CD14-positive monocyte (primary cell): ENCODE measurements at regions not wholly inside any gene's neighbourhood (a gene's known extent, or its start where the extent isn't known, plus 50 kb on each side); places are given as distances from the start of the nearest gene placed in this dataset.
"Not testable (repeated sequence)": the region's sequence is repeated elsewhere in the genome, so short reads cannot be mapped to it uniquely, and the experiment has no call there.

Experiments
- DNase-seq, 3 donors: peaks; one replicate each; pipeline ENCODE4 v3.0.0-alpha.2; 2011 to 2022
- H2AFZ ChIP-seq: 2 replicates; pipeline ENCODE4 v1.6.0; 2012; ENCODE audit warnings: mild to moderate bottlenecking, low read depth, low read length, inconsistent platforms; ENCODE audit not compliant: insufficient read depth, poor library complexity, severe bottlenecking
- H3K27ac ChIP-seq, 2 donors: 1 replicate in 1 of 2; 2 replicates in 1 of 2; pipeline ENCODE4 v1.5.1; 2012 to 2013; ENCODE audit warnings: low read length in 2 of 2, control low read depth in 1 of 2, inconsistent platforms in 1 of 2, low read depth in 1 of 2, mild to moderate bottlenecking in 1 of 2
- H3K27me3 ChIP-seq, 2 donors: one replicate each; pipeline versions ENCODE4 v1.6.0 to v1.6.1; 2011 to 2013; ENCODE audit warnings: low read length in 2 of 2; ENCODE audit not compliant: control insufficient read depth in 2 of 2, insufficient read depth in 2 of 2
- H3K36me3 ChIP-seq, 2 donors: replicated peaks in 1 of 2; 1 replicate in 1 of 2; 2 replicates in 1 of 2; pipeline versions ENCODE4 v1.5.1 to v1.6.1; 2012 to 2013; ENCODE audit warnings: low read length in 2 of 2, control low read depth in 1 of 2, inconsistent platforms in 1 of 2, mild to moderate bottlenecking in 1 of 2; ENCODE audit not compliant: insufficient read depth in 2 of 2, control insufficient read depth in 1 of 2
- H3K4me1 ChIP-seq, 2 donors: 1 replicate in 1 of 2; 2 replicates in 1 of 2; pipeline versions ENCODE4 v1.5.1 to v1.6.1; 2012 to 2013; ENCODE audit warnings: low read length in 2 of 2, control low read depth in 1 of 2, inconsistent platforms in 1 of 2, mild to moderate bottlenecking in 1 of 2, moderate library complexity in 1 of 2; ENCODE audit not compliant: insufficient read depth in 2 of 2, control insufficient read depth in 1 of 2
- H3K4me2 ChIP-seq: replicated peaks from 2 replicates; pipeline ENCODE3; 2012; ENCODE audit warnings: low read length, moderate library complexity, mild to moderate bottlenecking; ENCODE audit not compliant: poor library complexity, severe bottlenecking; ENCODE audit errors: extremely low read depth
- H3K4me3 ChIP-seq, 3 experiments: fragments of 200-600 bp in 1 of 3; sonication (generic) in 1 of 3; replicated peaks in 1 of 3; 1 replicate in 2 of 3; 2 replicates in 1 of 3; pipeline ENCODE4 v1.5.1; 2011 to 2013; ENCODE audit warnings: low read length in 3 of 3, mild to moderate bottlenecking in 3 of 3, control low read depth in 2 of 3, low read depth in 2 of 3, inconsistent platforms in 1 of 3, moderate library complexity in 1 of 3
- H3K79me2 ChIP-seq: 2 replicates; pipeline ENCODE4 v1.6.0; 2012; ENCODE audit warnings: mild to moderate bottlenecking, control low read depth, inconsistent platforms, low read length, moderate library complexity; ENCODE audit not compliant: insufficient read depth
- H3K9ac ChIP-seq: 2 replicates; pipeline ENCODE4 v1.6.0; 2017; ENCODE audit warnings: low read length, mild to moderate bottlenecking; ENCODE audit not compliant: insufficient read depth, poor library complexity, severe bottlenecking
- H3K9me3 ChIP-seq, 2 donors: replicated peaks in 1 of 2; 1 replicate in 1 of 2; 2 replicates in 1 of 2; pipeline versions ENCODE4 v1.5.1 to v1.6.1; 2012 to 2013; ENCODE audit warnings: low read length in 2 of 2, control low read depth in 1 of 2; ENCODE audit not compliant: control insufficient read depth in 1 of 2, insufficient read depth in 1 of 2
- H4K20me1 ChIP-seq: 2 replicates; pipeline ENCODE4 v1.6.0; 2012; ENCODE audit warnings: mild to moderate bottlenecking, low read length, control low read depth, moderate library complexity; ENCODE audit not compliant: insufficient read depth
- H3K27ac Mint-ChIP-seq, 7 donors: one replicate each; pipeline ENCODE4 v1.8.0; 2020; ENCODE audit warnings: mild to moderate bottlenecking in 7 of 7, mixed read lengths in 7 of 7, moderate library complexity in 6 of 7, inconsistent platforms in 2 of 7
- H3K27me3 Mint-ChIP-seq, 3 donors: one replicate each; pipeline ENCODE4 v1.8.0; 2021 to 2022; ENCODE audit warnings: low read depth in 3 of 3, mild to moderate bottlenecking in 3 of 3, mixed read lengths in 3 of 3, moderate library complexity in 3 of 3, inconsistent platforms in 1 of 3
- H3K36me3 Mint-ChIP-seq, 2 donors: one replicate each; pipeline ENCODE4 v1.8.0; 2020; ENCODE audit warnings: mixed read lengths in 2 of 2, inconsistent platforms in 1 of 2, mild to moderate bottlenecking in 1 of 2
- H3K4me1 Mint-ChIP-seq: one replicate; pipeline ENCODE4 v1.8.0; 2020; ENCODE audit warnings: mild to moderate bottlenecking, mixed read lengths
- H3K4me3 Mint-ChIP-seq, 2 donors: one replicate each; pipeline ENCODE4 v1.8.0; 2020; ENCODE audit warnings: mild to moderate bottlenecking in 2 of 2, mixed read lengths in 2 of 2, moderate library complexity in 1 of 2
- H3K9me3 Mint-ChIP-seq, 7 donors: one replicate each; pipeline ENCODE4 v1.8.0; 2020 to 2022; ENCODE audit warnings: mixed read lengths in 7 of 7, mild to moderate bottlenecking in 6 of 7, moderate library complexity in 6 of 7, inconsistent platforms in 2 of 7
- CTCF ChIP-seq: fragments of 200-600 bp; IDR thresholded peaks from one replicate; pipeline ENCODE4 v1.8.0; 2022; ENCODE audit warnings: antibody characterized with exemption, mild to moderate bottlenecking
- WGBS: methylation state at CpG from one replicate; pipeline ENCODE4 v1.1.5; 2013; ENCODE audit warnings: missing lambda C conversion rate; ENCODE audit not compliant: insufficient coverage; 5-methylcytosine and 5-hydroxymethylcytosine counted together
- intact Hi-C, 2 donors: fragments of 100-400 bp; cut with micrococcal nuclease; formaldehyde crosslinking; loops; one replicate each; pipeline versions ENCODE4 v1.15.0 to v1.15.1; 2023

DNA sequence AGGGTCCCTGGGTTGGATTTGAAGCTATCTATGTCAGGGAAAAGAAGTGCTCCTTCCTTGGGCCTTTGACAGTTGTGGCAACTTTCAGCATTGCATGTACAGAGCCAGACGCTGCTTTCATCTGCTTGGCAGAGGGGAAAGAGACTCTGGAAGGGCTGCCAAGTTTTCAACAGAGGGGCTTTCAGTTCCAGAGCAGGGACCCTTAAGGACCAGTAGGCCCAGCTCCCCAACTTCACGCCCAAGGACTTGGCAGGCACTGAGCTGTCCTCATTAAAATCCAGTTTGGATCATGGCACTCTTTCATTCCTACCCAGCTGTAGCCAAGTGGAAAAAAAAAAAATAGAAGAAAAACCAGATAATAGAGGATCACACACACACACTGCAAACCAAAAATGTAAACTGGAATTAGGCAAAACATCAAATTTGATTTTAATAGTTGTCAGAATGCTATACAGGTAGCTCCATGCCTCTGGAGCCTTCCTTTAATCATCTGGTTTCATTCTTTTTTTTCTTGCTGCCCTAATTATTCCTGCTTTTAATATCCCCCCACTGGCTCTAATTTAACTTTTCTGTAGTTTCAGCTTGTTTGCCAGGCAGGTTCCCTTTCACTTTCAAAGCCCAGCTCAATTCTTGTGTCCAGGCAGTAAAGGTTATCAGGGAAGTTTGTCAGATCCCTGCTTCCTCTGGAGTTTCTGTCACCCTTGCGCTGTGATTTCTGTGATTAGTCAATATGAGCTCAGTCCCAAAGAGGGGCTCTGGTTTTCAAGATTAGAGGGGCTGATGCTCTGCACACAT is 702.6 kb upstream of the CDH8 start:
- Mint-ChIP-seq H3K27me3 (peaks cover 0 to 3% (median 0%) of the 10 kb centered on the region in 3 donors), H3K4me1 (no peaks in the 10 kb centered on the region), H3K9me3 (peaks cover 0 to 2% (median 0%) of the 10 kb centered on the region in 7 donors), H3K4me3 (no peak overlapping the region), H3K36me3 (no peaks in the 10 kb centered on the region), H3K27ac (no peak overlapping the region)
- H3K9ac ChIP-seq = no peak overlapping the region
- no peak for TF ChIP-seq CTCF
- no peak for DNase-seq
- H4K20me1 ChIP-seq = no peaks in the 10 kb centered on the region
- WGBS = 66% methylated on average over 2 of the region's 3 CpGs
- intact Hi-C loops = no loop called here
- no peak overlapping the region for H3K27ac ChIP-seq
- H3K4me3 ChIP-seq = no peak overlapping the region
- no peaks in the 10 kb centered on the region for H3K36me3 ChIP-seq
- no peaks in the 10 kb centered on the region for H3K9me3 ChIP-seq
- H2AFZ ChIP-seq = no peak overlapping the region
- no peaks in the 10 kb centered on the region for H3K4me1 ChIP-seq
- no peaks in the 10 kb centered on the region for H3K27me3 ChIP-seq
- H3K79me2 ChIP-seq = no peaks in the 10 kb centered on the region
- H3K4me2 ChIP-seq = no peak overlapping the region

DNA sequence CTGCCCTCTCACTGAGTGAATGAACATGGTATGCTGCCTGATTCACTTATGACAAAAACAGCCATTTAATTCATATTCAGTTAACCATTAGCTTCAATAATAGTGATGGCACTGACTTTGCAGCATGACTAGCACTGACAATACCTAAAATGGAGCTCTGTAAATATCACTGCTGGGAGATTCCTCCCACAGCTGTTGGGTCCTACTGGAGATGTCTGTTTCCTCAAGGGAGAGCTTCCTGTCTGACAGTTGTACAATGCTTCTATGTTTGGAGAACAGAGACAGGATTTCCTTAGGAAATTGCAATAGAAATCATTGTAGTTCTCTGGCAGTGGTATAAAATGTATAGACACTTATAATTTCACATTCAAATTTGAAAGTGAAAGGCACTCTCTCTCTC is 695.9 kb upstream of the CDH8 start:
- no peak for DNase-seq
- H3K4me1 Mint-ChIP-seq = no peaks in the 10 kb centered on the region
- intact Hi-C loops = no loop called here
- no peak for TF ChIP-seq CTCF
- Histone ChIP-seq H3K27ac (no peak overlapping the region), H3K4me2 (no peak overlapping the region), H3K79me2 (no peaks in the 10 kb centered on the region), H3K4me1 (no peaks in the 10 kb centered on the region), H4K20me1 (no peaks in the 10 kb centered on the region), H3K27me3 (no peaks in the 10 kb centered on the region), H2AFZ (no peak overlapping the region), H3K9me3 (no peaks in the 10 kb centered on the region), H3K36me3 (no peaks in the 10 kb centered on the region), H3K4me3 (no peak overlapping the region), H3K9ac (no peak overlapping the region)
- no peak overlapping the region for H3K27ac Mint-ChIP-seq
- H3K36me3 Mint-ChIP-seq = no peaks in the 10 kb centered on the region
- no peaks in the 10 kb centered on the region for H3K27me3 Mint-ChIP-seq
- H3K9me3 Mint-ChIP-seq = peaks cover 0 to 3% (median 0%) of the 10 kb centered on the region in 7 donors
- no peak overlapping the region for H3K4me3 Mint-ChIP-seq

GRCh38 chr16:62724670-62725269 is 688.5 kb upstream of the CDH8 start:
- peaks cover 2 to 21% (median 5%) of the 10 kb centered on the region in 7 donors for H3K9me3 Mint-ChIP-seq
- intact Hi-C loops, H3K4me3 Mint-ChIP-seq, H3K27ac ChIP-seq, DNase-seq, H3K9ac ChIP-seq, H2AFZ ChIP-seq, H3K27me3 ChIP-seq, H3K4me1 Mint-ChIP-seq, H3K4me1 ChIP-seq, H3K4me3 ChIP-seq, H3K27me3 Mint-ChIP-seq, H3K36me3 ChIP-seq, H4K20me1 ChIP-seq, H3K79me2 ChIP-seq, H3K4me2 ChIP-seq, H3K36me3 Mint-ChIP-seq, H3K27ac Mint-ChIP-seq: not testable (repeated sequence)
- WGBS = 85% methylated on average over 30 of the region's 48 CpGs
- H3K9me3 ChIP-seq = peaks cover 0 to 18% of the 10 kb centered on the region in 2 donors
